ENCODE measurements at regions not wholly inside any gene's neighbourhood (a gene's known extent, or its start where the extent isn't known, plus 50 kb on each side); places are given as distances from the start of the nearest gene placed in this dataset.

GRCh38 chr4:10761903-10762302 is 77.3 kb upstream of the CLNK start:
- Histone ChIP-seq H3K27me3 (ENCODE audit: control insufficient read depth, insufficient read depth, low read length) (no peaks in the 10 kb centered on the region), H3K9ac (ENCODE audit: low read depth, low read length) (no peak overlapping the region)

GRCh38 chr4:10760086-10760485 is 75.5 kb upstream of the CLNK start:
- Histone ChIP-seq H3K27ac (ENCODE audit: low read depth, low read length) (no peak overlapping the region), H3K4me3 (ENCODE audit: low read depth, low read length) (no peak overlapping the region), H3K4me1 (ENCODE audit: control insufficient read depth, insufficient read depth, low read length) (0 out of 2 replicates have a peak, but pooled peaks cover 4% of the 10 kb centered on the region), H3K9ac (ENCODE audit: low read depth, low read length) (no peak overlapping the region), H3K27me3 (ENCODE audit: control insufficient read depth, insufficient read depth, low read length) (no peaks in the 10 kb centered on the region), H3K9me3 (ENCODE audit: control insufficient read depth, insufficient read depth, low read length) (no peaks in the 10 kb centered on the region), H3K36me3 (ENCODE audit: control insufficient read depth, insufficient read depth, low read length) (no peaks in the 10 kb centered on the region)

More at GRCh38 chr4:10761903-10762302, 77.3 kb upstream of the CLNK start:
- Histone ChIP-seq H3K4me1 (ENCODE audit: control insufficient read depth, insufficient read depth, low read length) (0 out of 2 replicates have a peak, but pooled peaks cover 4% of the 10 kb centered on the region), H3K9me3 (ENCODE audit: control insufficient read depth, insufficient read depth, low read length) (no peaks in the 10 kb centered on the region), H3K27ac (ENCODE audit: low read depth, low read length) (no peak overlapping the region), H3K4me3 (ENCODE audit: low read depth, low read length) (no peak overlapping the region), H3K36me3 (ENCODE audit: control insufficient read depth, insufficient read depth, low read length) (no peaks in the 10 kb centered on the region)

GRCh38 chr4:10758906-10759305 is 74.3 kb upstream of the CLNK start:
- Histone ChIP-seq H3K27me3 (ENCODE audit: control insufficient read depth, insufficient read depth, low read length) (no peaks in the 10 kb centered on the region), H3K36me3 (ENCODE audit: control insufficient read depth, insufficient read depth, low read length) (no peaks in the 10 kb centered on the region), H3K4me1 (ENCODE audit: control insufficient read depth, insufficient read depth, low read length) (0 out of 2 replicates have a peak, but pooled peaks cover 4% of the 10 kb centered on the region), H3K9me3 (ENCODE audit: control insufficient read depth, insufficient read depth, low read length) (no peaks in the 10 kb centered on the region), H3K27ac (ENCODE audit: low read depth, low read length) (no peak overlapping the region), H3K9ac (ENCODE audit: low read depth, low read length) (no peak overlapping the region), H3K4me3 (ENCODE audit: low read depth, low read length) (no peak overlapping the region)

- no peak overlapping the region for H3K9ac ChIP-seq (ENCODE audit: low read depth, low read length)
- no peaks in the 10 kb centered on the region for H3K4me1 ChIP-seq (ENCODE audit: control insufficient read depth, insufficient read depth, low read length)
- H3K27ac ChIP-seq (ENCODE audit: low read depth, low read length) = no peak overlapping the region
- H3K4me3 ChIP-seq (ENCODE audit: low read depth, low read length) = no peak overlapping the region
- no peaks in the 10 kb centered on the region for H3K36me3 ChIP-seq (ENCODE audit: control insufficient read depth, insufficient read depth, low read length)
- no peaks in the 10 kb centered on the region for H3K9me3 ChIP-seq (ENCODE audit: control insufficient read depth, insufficient read depth, low read length)
- no peaks in the 10 kb centered on the region for H3K27me3 ChIP-seq (ENCODE audit: control insufficient read depth, insufficient read depth, low read length)
Observed at GRCh38 chr4:10753856-10754402, 69.4 kb upstream of the CLNK start.

- Histone ChIP-seq H3K9me3 (ENCODE audit: control insufficient read depth, insufficient read depth, low read length) (no peaks in the 10 kb centered on the region), H3K27me3 (ENCODE audit: control insufficient read depth, insufficient read depth, low read length) (no peaks in the 10 kb centered on the region), H3K9ac (ENCODE audit: low read depth, low read length) (no peak overlapping the region), H3K36me3 (ENCODE audit: control insufficient read depth, insufficient read depth, low read length) (no peaks in the 10 kb centered on the region), H3K4me1 (ENCODE audit: control insufficient read depth, insufficient read depth, low read length) (no peaks in the 10 kb centered on the region), H3K4me3 (ENCODE audit: low read depth, low read length) (no peak overlapping the region), H3K27ac (ENCODE audit: low read depth, low read length) (no peak overlapping the region)
Observed at GRCh38 chr4:10753336-10753735, 68.8 kb upstream of the CLNK start.

- Histone ChIP-seq H3K4me1 (ENCODE audit: control insufficient read depth, insufficient read depth, low read length) (no peaks in the 10 kb centered on the region), H3K9me3 (ENCODE audit: control insufficient read depth, insufficient read depth, low read length) (no peaks in the 10 kb centered on the region), H3K27me3 (ENCODE audit: control insufficient read depth, insufficient read depth, low read length) (no peaks in the 10 kb centered on the region), H3K4me3 (ENCODE audit: low read depth, low read length) (no peak overlapping the region), H3K27ac (ENCODE audit: low read depth, low read length) (no peak overlapping the region), H3K9ac (ENCODE audit: low read depth, low read length) (no peak overlapping the region), H3K36me3 (ENCODE audit: control insufficient read depth, insufficient read depth, low read length) (no peaks in the 10 kb centered on the region)
Observed at GRCh38 chr4:10750714-10751113, 66.1 kb upstream of the CLNK start.

- no peaks in the 10 kb centered on the region for H3K27me3 ChIP-seq (ENCODE audit: control insufficient read depth, insufficient read depth, low read length)
- H3K27ac ChIP-seq (ENCODE audit: low read depth, low read length) = no peak overlapping the region
- no peak overlapping the region for H3K4me3 ChIP-seq (ENCODE audit: low read depth, low read length)
- H3K9me3 ChIP-seq (ENCODE audit: control insufficient read depth, insufficient read depth, low read length) = no peaks in the 10 kb centered on the region
- H3K9ac ChIP-seq (ENCODE audit: low read depth, low read length) = no peak overlapping the region
- H3K4me1 ChIP-seq (ENCODE audit: control insufficient read depth, insufficient read depth, low read length) = no peaks in the 10 kb centered on the region
- H3K36me3 ChIP-seq (ENCODE audit: control insufficient read depth, insufficient read depth, low read length) = no peaks in the 10 kb centered on the region
Observed at GRCh38 chr4:10747186-10747585, 62.6 kb upstream of the CLNK start.

- Histone ChIP-seq H3K27me3 (ENCODE audit: control insufficient read depth, insufficient read depth, low read length) (no peaks in the 10 kb centered on the region), H3K9ac (ENCODE audit: low read depth, low read length) (no peak overlapping the region), H3K27ac (ENCODE audit: low read depth, low read length) (no peak overlapping the region), H3K9me3 (ENCODE audit: control insufficient read depth, insufficient read depth, low read length) (no peaks in the 10 kb centered on the region), H3K4me1 (ENCODE audit: control insufficient read depth, insufficient read depth, low read length) (no peaks in the 10 kb centered on the region), H3K4me3 (ENCODE audit: low read depth, low read length) (no peak overlapping the region), H3K36me3 (ENCODE audit: control insufficient read depth, insufficient read depth, low read length) (no peaks in the 10 kb centered on the region)
Observed at GRCh38 chr4:10746371-10747171, 62.0 kb upstream of the CLNK start.

- Histone ChIP-seq H3K9me3 (ENCODE audit: control insufficient read depth, insufficient read depth, low read length) (no peaks in the 10 kb centered on the region), H3K4me1 (ENCODE audit: control insufficient read depth, insufficient read depth, low read length) (peaks cover 5% of the 10 kb centered on the region; the same call in 1 of the 2 replicates), H3K9ac (ENCODE audit: low read depth, low read length) (no peak overlapping the region), H3K27me3 (ENCODE audit: control insufficient read depth, insufficient read depth, low read length) (no peaks in the 10 kb centered on the region), H3K27ac (ENCODE audit: low read depth, low read length) (no peak overlapping the region), H3K36me3 (ENCODE audit: control insufficient read depth, insufficient read depth, low read length) (no peaks in the 10 kb centered on the region), H3K4me3 (ENCODE audit: low read depth, low read length) (no peak overlapping the region)
Observed at GRCh38 chr4:10743357-10743756, 58.8 kb upstream of the CLNK start.

GRCh38 chr4:10741961-10742699 is 57.6 kb upstream of the CLNK start:
- Histone ChIP-seq H3K4me3 (ENCODE audit: low read depth, low read length) (no peak overlapping the region), H3K27me3 (ENCODE audit: control insufficient read depth, insufficient read depth, low read length) (no peaks in the 10 kb centered on the region), H3K9ac (ENCODE audit: low read depth, low read length) (no peak overlapping the region), H3K27ac (ENCODE audit: low read depth, low read length) (no peak overlapping the region), H3K9me3 (ENCODE audit: control insufficient read depth, insufficient read depth, low read length) (no peaks in the 10 kb centered on the region), H3K4me1 (ENCODE audit: control insufficient read depth, insufficient read depth, low read length) (peaks cover 5% of the 10 kb centered on the region; the same call in 1 of the 2 replicates), H3K36me3 (ENCODE audit: control insufficient read depth, insufficient read depth, low read length) (no peaks in the 10 kb centered on the region)

Data from HUES48 (cell line).